ENCODE measurements at regions not wholly inside any gene's neighbourhood (a gene's known extent, or its start where the extent isn't known, plus 50 kb on each side); places are given as distances from the start of the nearest gene placed in this dataset.

- Histone ChIP-seq H3K4me3 (no peak overlapping the region), H3K9me3 (peaks cover 5 to 12% (median 6%) of the 10 kb centered on the region in 4 donors), H3K36me3 (no peaks in the 10 kb centered on the region), H3K4me1 (no peaks in the 10 kb centered on the region), H3K27ac (no peak overlapping the region), H3K27me3 (no peaks in the 10 kb centered on the region)
- intact Hi-C loops (cut with DNase I): no loop called here
- WGBS, 2 donors: 35 to 60% methylated on average over 3 of the region's 3 CpGs
- DNase-seq: no peak
- TF ChIP-seq CTCF (IDR thresholded peaks at IDR 0.05) (no peak), EP300 (IDR thresholded peaks at IDR 0.05) (no peak), POLR2AphosphoS5 (IDR thresholded peaks at IDR 0.05) (no peak), POLR2A (IDR thresholded peaks at IDR 0.05) (no peak)
These were observed 86.0 kb downstream of the DTWD1 start for GRCh38 chr15:49706805-49707204.

GRCh38 chr15:49707598-49707997 lies 86.8 kb downstream of the DTWD1 start:
- H3K27me3 ChIP-seq: no peaks in the 10 kb centered on the region
- peaks cover 0 to 3% (median 0%) of the 10 kb centered on the region in 4 donors for H3K4me1 ChIP-seq
- peaks cover 5 to 12% (median 6%) of the 10 kb centered on the region in 4 donors for H3K9me3 ChIP-seq
- H3K4me3 ChIP-seq: no peak overlapping the region
- DNase-seq: no peak
- TF ChIP-seq CTCF (IDR thresholded peaks at IDR 0.05) (no peak), POLR2A (IDR thresholded peaks at IDR 0.05) (no peak), POLR2AphosphoS5 (IDR thresholded peaks at IDR 0.05) (no peak), EP300 (IDR thresholded peaks at IDR 0.05) (no peak)
- H3K27ac ChIP-seq: no peak overlapping the region
- intact Hi-C loops (cut with DNase I): no loop called here
- 85 to 93% methylated on average over 1 of the region's 1 CpG for WGBS, 2 donors
- no peaks in the 10 kb centered on the region for H3K36me3 ChIP-seq

- intact Hi-C loops (cut with DNase I): no loop called here
- WGBS, 2 donors: 94 to 99% methylated on average over 1 of the region's 1 CpG
- Histone ChIP-seq H3K4me1 (peaks cover 0 to 6% (median 0%) of the 10 kb centered on the region in 4 donors), H3K27ac (no peak overlapping the region), H3K27me3 (no peaks in the 10 kb centered on the region), H3K9me3 (peaks cover 5 to 12% (median 6%) of the 10 kb centered on the region in 4 donors), H3K4me3 (no peak overlapping the region), H3K36me3 (no peaks in the 10 kb centered on the region)
- TF ChIP-seq POLR2A (IDR thresholded peaks at IDR 0.05): no peak
- TF ChIP-seq EP300 (IDR thresholded peaks at IDR 0.05): no peak
- no peak for TF ChIP-seq POLR2AphosphoS5 (IDR thresholded peaks at IDR 0.05)
- TF ChIP-seq CTCF (IDR thresholded peaks at IDR 0.05): no peak
- no peak for DNase-seq
These were observed 88.9 kb downstream of the DTWD1 start for GRCh38 chr15:49709646-49710214.

DNA sequence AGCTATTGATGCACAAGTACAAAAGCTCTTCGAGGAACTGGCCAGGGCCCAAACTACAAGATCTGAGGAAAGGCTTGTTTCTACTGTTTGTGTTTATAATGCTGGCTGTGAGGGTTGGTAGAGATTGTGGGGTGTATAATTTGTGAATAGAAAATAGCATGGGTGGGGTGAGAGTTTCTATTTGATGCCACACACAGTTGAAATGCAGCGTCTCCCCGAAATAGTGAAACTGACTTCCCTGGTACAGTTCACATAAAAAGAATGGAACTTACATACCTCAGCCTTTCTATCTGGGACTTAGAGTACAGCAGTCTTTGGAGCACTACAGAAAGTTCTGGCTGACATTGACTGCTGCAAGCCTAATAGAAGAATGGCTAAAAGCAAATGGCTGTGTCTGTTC lies 91.3 kb downstream of the DTWD1 start:
- Histone ChIP-seq H3K27me3 (no peaks in the 10 kb centered on the region), H3K27ac (no peak overlapping the region)
- no peak for TF ChIP-seq POLR2A (IDR thresholded peaks at IDR 0.05)
- no peak for TF ChIP-seq POLR2AphosphoS5 (IDR thresholded peaks at IDR 0.05)
- TF ChIP-seq EP300 (IDR thresholded peaks at IDR 0.05): no peak
- TF ChIP-seq CTCF (IDR thresholded peaks at IDR 0.05): no peak

More for the DNA sequence above, 91.3 kb downstream of the DTWD1 start:
- Histone ChIP-seq H3K36me3 (no peaks in the 10 kb centered on the region), H3K9me3 (peaks cover 5 to 12% (median 6%) of the 10 kb centered on the region in 4 donors), H3K4me1 (peaks cover 0 to 6% (median 0%) of the 10 kb centered on the region in 4 donors), H3K4me3 (no peak overlapping the region)
- no peak for DNase-seq
- intact Hi-C loops (cut with DNase I): no loop called here
- 84 to 86% methylated on average over 3 of the region's 3 CpGs for WGBS, 2 donors

Measured in sigmoid colon (tissue), 6 donors.